NOMO-1 treated with DMSO at 0.1 percent for 48 hours (cell line): ENCODE measurements at regions not wholly inside any gene's neighbourhood (a gene's known extent, or its start where the extent isn't known, plus 50 kb on each side); places are given as distances from the start of the nearest gene placed in this dataset.
A peak's percentile ranks its signal among the peaks of the same experiment; 100 is the strongest.

Experiments used
- DNase-seq: peaks from one replicate; lab custom pipeline; 2025; ENCODE audit not compliant: unreplicated experiment; lab: John Stamatoyannopoulos, UW

GRCh38 chr13:110773480-110773879 lies 60.0 kb downstream of the ING1 start:
- DNase-seq, result no peak

GRCh38 chr13:110774051-110774450 lies 60.6 kb downstream of the ING1 start:
- DNase-seq, result no peak

- DNase-seq, result no peak
Measured at GRCh38 chr13:110774490-110774889, 61.0 kb downstream of the ING1 start.

- no peak for DNase-seq
Measured at GRCh38 chr13:110775576-110775975, 62.1 kb downstream of the ING1 start.

GRCh38 chr13:110777251-110777820 lies 63.8 kb downstream of the ING1 start:
- no peak for DNase-seq

- no peak for DNase-seq
Measured at GRCh38 chr13:110779022-110779421, 65.5 kb downstream of the ING1 start.

- no peak for DNase-seq
Measured at GRCh38 chr13:110780422-110780821, 66.9 kb downstream of the ING1 start.

GRCh38 chr13:110782185-110782584 lies 68.7 kb downstream of the ING1 start:
- DNase-seq, result no peak

- DNase-seq, result no peak
Measured at GRCh38 chr13:110784704-110785103, 71.2 kb downstream of the ING1 start.

GRCh38 chr13:110788778-110789177 lies 75.3 kb downstream of the ING1 start:
- no peak for DNase-seq

- DNase-seq, result no peak
Measured at GRCh38 chr13:110789871-110790270, 76.4 kb downstream of the ING1 start.

GRCh38 chr13:110790371-110790770 lies 76.9 kb downstream of the ING1 start:
- DNase-seq, result peak; percentile 7

GRCh38 chr13:110794209-110794608 lies 80.7 kb downstream of the ING1 start:
- DNase-seq, result no peak

- DNase-seq, result no peak
Measured at GRCh38 chr13:110797230-110797877, 83.9 kb downstream of the ING1 start.

- no peak for DNase-seq
Measured at GRCh38 chr13:110798081-110798994, 84.8 kb downstream of the ING1 start.

GRCh38 chr13:110799246-110800236 lies 86.0 kb downstream of the ING1 start:
- DNase-seq, result peak; percentile 7

- no peak for DNase-seq
Measured at GRCh38 chr13:110801044-110801443, 87.5 kb downstream of the ING1 start.

GRCh38 chr13:110802260-110802659 lies 88.8 kb downstream of the ING1 start:
- DNase-seq, result no peak

- no peak for DNase-seq
Measured at GRCh38 chr13:110806636-110807035, 93.1 kb downstream of the ING1 start.

- no peak for DNase-seq
Measured at GRCh38 chr13:110807546-110807945, 94.0 kb downstream of the ING1 start.

- no peak for DNase-seq
Measured at GRCh38 chr13:110808138-110808537, 94.6 kb downstream of the ING1 start.
